ENCODE measurements at regions not wholly inside any gene's neighbourhood (a gene's known extent, or its start where the extent isn't known, plus 50 kb on each side); places are given as distances from the start of the nearest gene placed in this dataset.
A peak's percentile ranks its signal among the peaks of the same experiment; 100 is the strongest.

DNA sequence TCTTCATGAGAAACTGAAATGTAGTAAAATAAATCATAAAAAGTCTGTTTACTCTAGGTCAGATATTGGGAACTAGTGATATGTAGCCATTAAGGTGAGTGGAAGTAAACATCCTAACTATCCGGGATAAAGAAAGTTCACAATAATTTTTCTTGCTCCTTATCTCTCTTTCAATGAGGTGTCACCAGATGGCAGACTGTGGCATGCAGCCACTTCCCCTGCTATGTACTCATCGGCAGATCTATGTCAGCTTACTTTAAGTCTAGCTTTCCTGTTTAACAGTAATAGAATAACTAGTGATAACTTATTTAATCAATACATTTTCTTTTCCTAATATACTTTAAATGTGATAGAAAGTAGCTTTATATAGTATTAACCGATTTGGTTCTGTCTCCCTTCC is 181.9 kb downstream of the NDFIP2 start:
- Mint-ChIP-seq H3K27ac (no peak overlapping the region), H3K9me3 (no peaks in the 10 kb centered on the region), H3K36me3 (ENCODE audit: low read depth) (no peaks in the 10 kb centered on the region), H3K27me3 (ENCODE audit: insufficient read depth, low read depth, poor library complexity) (peaks cover 3% of the 10 kb centered on the region), H3K4me3 (no peak overlapping the region), H3K4me1 (peaks cover 13% of the 10 kb centered on the region)
- Histone ChIP-seq H3F3A (replicated peaks; ENCODE audit: low read depth) (no peaks in the 10 kb centered on the region), H2AFZ (no peak overlapping the region), H3K4me2 (no peak overlapping the region), H3K79me2 (replicated peaks; ENCODE audit: insufficient read depth) (no peaks in the 10 kb centered on the region), H3K4me1 (ENCODE audit: insufficient read depth) (peaks cover 11% of the 10 kb centered on the region; the same call in 1 of the 2 replicates), H3K9me2 (ENCODE audit: insufficient read depth) (no peaks in the 10 kb centered on the region), H3K27me3 (ENCODE audit: insufficient read depth) (no peaks in the 10 kb centered on the region), H3K4me3 (no peak overlapping the region), H3K36me3 (ENCODE audit: insufficient read depth) (no peaks in the 10 kb centered on the region), H3K27ac (ENCODE audit: low read depth) (no peak overlapping the region), H4K20me1 (replicated peaks; ENCODE audit: insufficient read depth) (no peaks in the 10 kb centered on the region)
- DNase-seq (ENCODE audit: low spot score) = peak; percentile 11
- ATAC-seq = no peak
- TF ChIP-seq, protein P1, sequence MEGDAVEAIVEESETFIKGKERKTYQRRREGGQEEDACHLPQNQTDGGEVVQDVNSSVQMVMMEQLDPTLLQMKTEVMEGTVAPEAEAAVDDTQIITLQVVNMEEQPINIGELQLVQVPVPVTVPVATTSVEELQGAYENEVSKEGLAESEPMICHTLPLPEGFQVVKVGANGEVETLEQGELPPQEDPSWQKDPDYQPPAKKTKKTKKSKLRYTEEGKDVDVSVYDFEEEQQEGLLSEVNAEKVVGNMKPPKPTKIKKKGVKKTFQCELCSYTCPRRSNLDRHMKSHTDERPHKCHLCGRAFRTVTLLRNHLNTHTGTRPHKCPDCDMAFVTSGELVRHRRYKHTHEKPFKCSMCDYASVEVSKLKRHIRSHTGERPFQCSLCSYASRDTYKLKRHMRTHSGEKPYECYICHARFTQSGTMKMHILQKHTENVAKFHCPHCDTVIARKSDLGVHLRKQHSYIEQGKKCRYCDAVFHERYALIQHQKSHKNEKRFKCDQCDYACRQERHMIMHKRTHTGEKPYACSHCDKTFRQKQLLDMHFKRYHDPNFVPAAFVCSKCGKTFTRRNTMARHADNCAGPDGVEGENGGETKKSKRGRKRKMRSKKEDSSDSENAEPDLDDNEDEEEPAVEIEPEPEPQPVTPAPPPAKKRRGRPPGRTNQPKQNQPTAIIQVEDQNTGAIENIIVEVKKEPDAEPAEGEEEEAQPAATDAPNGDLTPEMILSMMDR (conservative IDR thresholded peaks at IDR 0.05; ENCODE audit: low read depth in 2 of 2) = peak in 1 of 2 experiments; percentile 32; a peak in 2 of 4 replicates
- TF ChIP-seq, protein P2, sequence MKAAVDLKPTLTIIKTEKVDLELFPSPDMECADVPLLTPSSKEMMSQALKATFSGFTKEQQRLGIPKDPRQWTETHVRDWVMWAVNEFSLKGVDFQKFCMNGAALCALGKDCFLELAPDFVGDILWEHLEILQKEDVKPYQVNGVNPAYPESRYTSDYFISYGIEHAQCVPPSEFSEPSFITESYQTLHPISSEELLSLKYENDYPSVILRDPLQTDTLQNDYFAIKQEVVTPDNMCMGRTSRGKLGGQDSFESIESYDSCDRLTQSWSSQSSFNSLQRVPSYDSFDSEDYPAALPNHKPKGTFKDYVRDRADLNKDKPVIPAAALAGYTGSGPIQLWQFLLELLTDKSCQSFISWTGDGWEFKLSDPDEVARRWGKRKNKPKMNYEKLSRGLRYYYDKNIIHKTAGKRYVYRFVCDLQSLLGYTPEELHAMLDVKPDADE (IDR thresholded peaks at IDR 0.05) = no peak

DNA sequence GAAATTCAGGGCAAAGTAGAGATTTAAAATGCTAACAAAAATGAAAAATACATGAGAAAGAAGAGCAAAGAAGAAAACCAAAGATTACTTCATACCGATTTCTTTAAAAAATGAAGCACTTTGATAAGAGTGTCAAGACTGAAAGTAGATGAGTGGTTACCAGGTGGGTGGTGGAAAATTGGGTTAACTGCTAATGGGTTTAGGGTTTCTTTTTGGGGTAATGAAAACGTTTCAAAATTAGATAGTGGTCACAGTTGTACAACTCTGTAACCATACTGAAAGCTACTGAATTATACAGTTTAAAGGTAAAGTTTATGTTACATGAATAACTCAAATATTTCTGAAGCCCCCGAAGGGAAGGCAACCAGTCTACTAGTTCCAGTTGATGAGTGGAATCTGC is 179.4 kb downstream of the NDFIP2 start:
- Mint-ChIP-seq H3K27me3 (ENCODE audit: insufficient read depth, low read depth, poor library complexity) (peaks cover 3% of the 10 kb centered on the region), H3K27ac (no peak overlapping the region), H3K36me3 (ENCODE audit: low read depth) (no peaks in the 10 kb centered on the region), H3K9me3 (no peaks in the 10 kb centered on the region), H3K4me1 (peaks cover 13% of the 10 kb centered on the region), H3K4me3 (no peak overlapping the region)
- Histone ChIP-seq H3K79me2 (replicated peaks; ENCODE audit: insufficient read depth) (no peaks in the 10 kb centered on the region), H3K4me1 (ENCODE audit: insufficient read depth) (peaks cover 11% of the 10 kb centered on the region; the same call in 1 of the 2 replicates), H3K4me2 (no peak overlapping the region), H3K27me3 (ENCODE audit: insufficient read depth) (no peaks in the 10 kb centered on the region), H3K4me3 (no peak overlapping the region), H2AFZ (no peak overlapping the region), H3F3A (replicated peaks; ENCODE audit: low read depth) (no peaks in the 10 kb centered on the region), H4K20me1 (replicated peaks; ENCODE audit: insufficient read depth) (no peaks in the 10 kb centered on the region), H3K27ac (ENCODE audit: low read depth) (no peak overlapping the region), H3K36me3 (ENCODE audit: insufficient read depth) (no peaks in the 10 kb centered on the region), H3K9me2 (ENCODE audit: insufficient read depth) (no peaks in the 10 kb centered on the region)
- DNase-seq (ENCODE audit: low spot score) (no peak), ATAC-seq (no peak)
- TF ChIP-seq NANOG (IDR thresholded peaks at IDR 0.05; ENCODE audit: borderline replicate concordance) = no peak
- TF ChIP-seq, protein P1 (conservative IDR thresholded peaks at IDR 0.05; ENCODE audit: low read depth in 2 of 2) = no peak
- TF ChIP-seq ZNF114 (CRISPR knock-in tag; IDR thresholded peaks at IDR 0.05) = no peak
- TF ChIP-seq EZH2 (IDR thresholded peaks at IDR 0.05; ENCODE audit: low read depth, unreplicated experiment) = no peak
- no peak for TF ChIP-seq JUNB (IDR thresholded peaks at IDR 0.05; ENCODE audit: unreplicated experiment)
- TF ChIP-seq, protein P2 (IDR thresholded peaks at IDR 0.05) = no peak
- no peak for TF ChIP-seq REST (IDR thresholded peaks at IDR 0.05; ENCODE audit: unreplicated experiment)
- TF ChIP-seq STAT1 (IDR thresholded peaks at IDR 0.05; ENCODE audit: unreplicated experiment) = no peak
- TF ChIP-seq EZH2phosphoT487 (IDR thresholded peaks at IDR 0.05; ENCODE audit: unreplicated experiment) = no peak

Data from GM23338 (cell line).